HG03439 (cell line): ENCODE measurements at regions not wholly inside any gene's neighbourhood (a gene's known extent, or its start where the extent isn't known, plus 50 kb on each side); places are given as distances from the start of the nearest gene placed in this dataset.

Experiments used
- ATAC-seq: cut with Tn5 transposase; IDR thresholded peaks from one replicate; pipeline ENCODE4 v1.9.1; 2021; ENCODE audit warnings: mild to moderate bottlenecking, moderate library complexity; ENCODE audit not compliant: unreplicated experiment

DNA sequence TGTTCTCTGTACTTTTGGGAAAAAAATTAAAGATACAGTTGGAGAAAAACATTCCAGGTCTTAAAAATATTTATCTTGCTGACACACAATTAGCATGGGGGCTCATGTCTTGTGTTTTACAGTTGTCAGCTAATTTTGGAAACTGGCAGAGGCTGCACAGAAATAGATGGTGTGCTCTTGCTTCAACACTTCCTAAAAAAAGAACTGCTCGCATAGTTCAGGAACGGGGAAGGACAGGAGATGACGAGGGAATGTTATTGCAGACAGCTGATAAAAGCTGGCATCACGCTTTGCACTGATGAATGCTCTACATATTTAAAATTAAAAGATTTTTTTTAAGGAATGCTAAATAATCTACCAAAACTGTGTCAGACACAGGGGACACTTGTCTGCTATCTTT, 103.5 kb upstream of the CELF2 start:
- no peak for ATAC-seq

DNA sequence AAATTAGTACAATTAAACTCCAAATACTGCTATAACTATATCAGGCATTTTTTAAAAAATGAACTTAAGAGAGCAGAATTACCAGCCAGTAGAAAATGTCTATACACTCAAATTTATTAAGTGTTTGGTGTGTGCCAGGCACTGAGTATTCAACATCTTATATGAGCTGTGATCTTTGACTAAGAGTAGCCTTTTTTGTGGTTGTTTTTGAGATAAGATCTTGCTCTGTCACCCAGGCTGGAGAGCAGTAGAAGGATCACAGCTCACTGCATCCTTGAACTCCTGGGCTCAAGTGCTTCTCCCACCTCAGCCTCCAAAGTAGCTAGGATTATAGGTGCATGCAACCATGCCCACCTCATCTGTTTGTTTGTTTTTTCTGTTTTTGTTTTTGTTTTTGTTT, 102.5 kb upstream of the CELF2 start:
- no peak for ATAC-seq

DNA sequence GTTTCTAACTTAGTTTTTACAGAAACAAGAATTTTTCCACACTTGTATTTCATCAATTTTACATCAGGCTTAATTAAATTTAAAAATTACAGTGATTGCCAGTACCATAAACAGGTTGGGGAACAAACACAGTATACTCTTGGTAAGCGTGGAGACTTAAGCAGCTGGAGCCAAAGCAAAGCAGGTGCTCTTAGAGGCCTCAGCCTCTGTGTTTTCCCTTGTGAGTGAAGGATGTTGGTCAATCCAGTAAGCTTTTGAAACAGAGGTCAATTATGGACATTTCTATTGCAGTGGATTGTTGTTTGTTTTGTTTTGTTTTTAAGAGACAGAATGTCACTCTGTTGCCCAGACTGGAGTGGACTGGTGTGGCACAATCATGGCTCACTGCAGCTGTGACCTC, 100.6 kb upstream of the CELF2 start:
- ATAC-seq: no peak

GRCh38 chr10:10919976-10920375, 97.7 kb upstream of the CELF2 start:
- ATAC-seq: no peak

GRCh38 chr10:10921826-10922461, 95.7 kb upstream of the CELF2 start:
- ATAC-seq: no peak

GRCh38 chr10:10923029-10923651, 94.5 kb upstream of the CELF2 start:
- ATAC-seq: no peak

DNA sequence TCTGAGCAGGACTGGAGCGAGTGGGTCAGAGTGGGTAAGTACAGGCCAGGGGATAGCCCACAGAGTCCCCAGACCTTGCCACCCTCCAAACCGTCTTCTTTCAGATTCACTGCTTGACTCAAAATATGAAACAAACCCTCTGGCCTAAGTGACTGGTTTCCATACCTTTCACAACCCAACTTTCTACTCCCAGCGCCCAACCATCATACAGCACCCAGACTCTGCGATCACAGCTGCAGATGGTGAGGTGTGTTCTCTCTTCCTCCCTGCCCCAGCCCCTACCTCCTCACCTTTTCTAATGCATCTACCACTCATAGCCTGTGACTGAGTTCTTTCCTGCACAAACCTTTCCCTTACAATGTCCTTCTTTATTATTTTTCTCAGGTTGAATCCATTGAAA, 92.0 kb upstream of the CELF2 start:
- ATAC-seq: no peak

- no peak for ATAC-seq
Measured at GRCh38 chr10:10927608-10928007, 90.1 kb upstream of the CELF2 start.

- ATAC-seq: no peak
Measured at GRCh38 chr10:10930979-10931743, 86.5 kb upstream of the CELF2 start.

DNA sequence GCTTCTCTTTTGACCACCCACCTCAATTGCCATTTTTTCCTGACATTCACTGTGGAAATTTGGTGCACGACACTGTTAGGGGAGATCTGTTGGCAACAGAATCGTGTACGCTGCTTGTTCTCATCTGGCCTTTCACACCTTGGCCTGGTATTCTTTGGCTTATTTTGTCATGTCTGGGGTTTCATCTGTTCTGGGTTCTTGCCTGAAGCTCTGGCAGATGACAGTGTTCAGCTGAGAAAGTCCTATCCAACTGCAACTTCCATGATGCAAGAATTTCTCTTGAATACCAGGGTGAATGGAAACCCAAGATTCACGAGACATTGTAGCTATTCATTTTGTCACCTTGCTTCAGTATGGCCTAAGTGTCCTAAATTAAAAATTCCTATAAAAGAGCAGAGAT, 82.6 kb upstream of the CELF2 start:
- no peak for ATAC-seq

GRCh38 chr10:10938676-10939075, 79.0 kb upstream of the CELF2 start:
- ATAC-seq: no peak

DNA sequence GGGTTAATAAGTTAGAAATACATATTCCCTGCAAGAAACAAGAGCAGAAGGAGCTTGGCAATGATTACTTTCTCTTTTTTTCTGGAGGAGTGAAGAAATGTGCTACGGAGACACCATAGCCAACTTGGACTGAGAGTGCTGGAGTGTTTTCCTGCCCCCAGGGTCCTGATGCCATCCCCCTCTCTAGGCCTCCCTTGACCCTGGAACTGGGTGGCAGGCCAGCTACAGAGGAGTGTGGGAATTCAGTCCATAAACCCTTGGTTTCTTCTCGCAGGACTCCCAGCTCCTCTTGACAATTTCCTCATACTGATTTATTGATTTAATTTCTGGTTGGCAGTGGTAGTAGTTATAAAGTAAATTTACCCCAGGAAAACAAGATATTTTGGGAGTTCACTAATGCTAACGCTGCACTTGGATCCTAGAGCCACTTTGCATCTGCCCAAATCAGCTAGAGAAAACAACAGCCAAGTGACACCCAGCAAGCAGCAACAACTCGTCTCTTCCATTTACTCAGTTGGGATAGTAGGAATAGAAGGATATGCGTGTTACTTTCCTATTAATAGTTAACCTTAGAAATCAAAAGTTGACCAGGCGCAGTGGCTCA, 76.4 kb upstream of the CELF2 start:
- no peak for ATAC-seq

DNA sequence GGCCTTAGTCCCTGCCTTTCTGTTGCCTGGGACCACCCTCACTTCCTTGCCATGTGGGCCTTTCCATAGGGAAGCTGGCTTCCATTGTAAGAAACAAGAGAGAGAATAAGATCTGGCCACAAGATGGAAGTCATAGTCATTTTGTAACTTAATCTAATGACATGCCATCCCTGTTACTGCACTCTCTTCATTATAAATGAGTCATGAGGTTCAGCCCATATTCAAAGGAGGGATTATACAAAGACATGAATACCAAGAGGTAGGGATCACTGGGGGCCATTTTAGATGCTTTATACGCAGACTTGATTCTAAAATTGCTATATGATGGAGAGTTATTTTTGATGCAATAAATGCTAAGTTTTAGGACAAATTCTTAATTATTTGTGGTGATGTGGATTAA, 75.2 kb upstream of the CELF2 start:
- ATAC-seq: no peak

GRCh38 chr10:10946081-10946480, 71.6 kb upstream of the CELF2 start:
- no peak for ATAC-seq

GRCh38 chr10:10946801-10947200, 70.9 kb upstream of the CELF2 start:
- ATAC-seq: no peak

GRCh38 chr10:10951675-10952074, 66.0 kb upstream of the CELF2 start:
- no peak for ATAC-seq

- no peak for ATAC-seq
Measured at GRCh38 chr10:10952800-10953199, 64.9 kb upstream of the CELF2 start.

GRCh38 chr10:10956681-10957542, 60.8 kb upstream of the CELF2 start:
- ATAC-seq: no peak

DNA sequence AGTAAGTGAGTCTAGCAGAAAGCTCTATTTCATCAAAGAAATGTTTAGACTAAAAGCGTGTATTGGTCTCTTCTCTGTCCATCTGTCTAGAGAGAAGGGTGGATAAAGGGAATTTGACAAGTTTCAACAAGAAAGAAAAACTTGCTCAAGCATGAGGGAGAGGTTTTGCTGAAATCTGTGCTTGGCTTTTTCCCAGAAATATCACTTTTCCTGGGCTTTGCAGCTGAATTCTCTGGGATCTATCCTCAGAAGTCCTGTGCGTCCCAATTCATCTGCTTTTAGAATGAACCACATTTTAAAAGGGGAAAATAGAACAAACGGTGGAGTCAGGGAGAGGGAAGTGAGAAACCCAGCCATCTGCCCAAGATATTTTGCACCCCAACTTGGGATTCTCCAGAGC, 59.6 kb upstream of the CELF2 start:
- no peak for ATAC-seq

- no peak for ATAC-seq
Measured at GRCh38 chr10:10959666-10960065, 58.0 kb upstream of the CELF2 start.

DNA sequence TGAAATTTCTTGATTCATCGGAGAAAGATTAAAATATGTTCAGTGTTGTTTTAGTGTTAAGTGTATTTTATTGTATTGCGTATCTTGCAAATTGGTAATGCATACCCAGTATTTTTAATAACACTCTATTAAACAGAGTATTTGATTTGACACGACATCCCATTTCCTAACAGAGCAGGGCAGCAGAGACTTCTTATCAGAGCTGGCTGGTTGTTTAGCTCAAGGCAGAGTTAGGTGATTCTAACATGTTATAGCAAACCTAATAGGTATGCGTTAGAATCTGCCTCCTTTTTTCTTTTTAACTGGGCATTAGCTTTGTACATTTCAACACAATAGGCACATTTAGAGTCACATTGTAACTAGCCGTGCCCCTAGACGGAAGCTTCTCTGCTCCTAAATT, 57.1 kb upstream of the CELF2 start:
- ATAC-seq: no peak
